ENCODE measurements at regions not wholly inside any gene's neighbourhood (a gene's known extent, or its start where the extent isn't known, plus 50 kb on each side); places are given as distances from the start of the nearest gene placed in this dataset.

DNA sequence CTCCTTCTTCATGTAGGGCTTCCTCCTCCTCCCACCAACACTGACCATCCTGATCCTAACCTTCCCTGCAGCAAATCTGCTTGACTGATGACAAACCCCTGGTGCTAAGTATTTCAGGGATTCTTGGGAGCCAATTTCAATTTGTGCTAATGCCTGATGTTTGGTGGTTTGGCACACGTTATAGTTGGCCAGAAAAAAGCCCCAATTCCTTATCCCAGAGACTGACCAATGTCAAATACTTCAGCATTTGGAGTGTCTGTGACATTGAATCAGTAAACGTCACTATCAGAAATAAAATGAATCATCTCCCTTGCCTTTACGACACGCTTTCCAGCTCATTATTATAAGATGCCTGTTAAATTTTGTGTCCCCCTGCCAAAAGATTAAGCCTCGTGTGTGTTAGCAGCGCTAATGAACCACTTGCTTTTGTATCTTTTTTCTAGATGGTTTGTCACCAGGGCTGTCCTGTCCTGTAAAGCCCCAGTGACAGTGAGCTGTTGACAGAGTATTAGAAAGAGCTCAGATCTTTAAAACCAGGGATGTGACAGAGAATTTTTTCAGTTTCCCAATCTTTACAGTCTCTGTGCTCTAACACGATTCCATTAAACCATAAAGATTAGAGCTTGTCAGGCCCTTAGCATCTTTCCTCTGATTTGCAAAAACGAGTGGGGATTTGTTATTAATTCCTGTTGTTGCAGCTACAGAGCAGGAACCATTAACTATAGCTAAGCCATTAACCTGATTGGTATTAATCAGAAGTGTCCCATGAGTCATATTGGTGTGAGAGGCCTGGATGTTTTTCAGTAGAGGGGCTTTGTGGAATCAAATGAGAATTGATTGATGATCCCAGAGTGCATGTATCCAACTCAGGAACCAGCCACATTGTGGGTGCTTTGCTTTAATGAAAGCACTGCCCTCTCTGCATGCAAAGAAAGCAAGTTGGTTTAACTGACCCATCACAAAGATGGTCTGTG, 665.1 kb upstream of the PLXNA2 start:
- no peaks in the 10 kb centered on the region for H4K20me1 ChIP-seq (ENCODE audit: insufficient read depth, low read length)
- H3K27me3 ChIP-seq (ENCODE audit: insufficient read depth, low read length, poor library complexity) = no peaks in the 10 kb centered on the region
- H2AFZ ChIP-seq (ENCODE audit: low read depth, low read length) = no peak overlapping the region
- DNase-seq (no peak), ATAC-seq (ENCODE audit: insufficient read depth, low read depth) (no peak)
- no peak overlapping the region for H3K4me2 ChIP-seq (ENCODE audit: insufficient read depth, low read length)
- no peaks in the 10 kb centered on the region for H3K36me3 ChIP-seq (ENCODE audit: insufficient read depth, low read length)
- no peak overlapping the region for H3K9ac ChIP-seq (ENCODE audit: low read depth, low read length)
- no peaks in the 10 kb centered on the region for H3K4me1 ChIP-seq (ENCODE audit: insufficient read depth, low read length)
- no peak overlapping the region for H3K4me3 ChIP-seq (ENCODE audit: low read depth in 1 of 2, low read length in 2 of 2)
- no peaks in the 10 kb centered on the region for H3K9me3 ChIP-seq (ENCODE audit: insufficient read depth, low read length, severe bottlenecking)
- H3K27ac ChIP-seq (ENCODE audit: low read length) = no peak overlapping the region
- no peaks in the 10 kb centered on the region for H3K79me2 ChIP-seq (ENCODE audit: insufficient read depth, low read length)
- TF ChIP-seq EZH2 (IDR thresholded peaks at IDR 0.05; ENCODE audit: borderline replicate concordance, low read depth, low read length, severe bottlenecking) = no peak
- TF ChIP-seq, protein P1, sequence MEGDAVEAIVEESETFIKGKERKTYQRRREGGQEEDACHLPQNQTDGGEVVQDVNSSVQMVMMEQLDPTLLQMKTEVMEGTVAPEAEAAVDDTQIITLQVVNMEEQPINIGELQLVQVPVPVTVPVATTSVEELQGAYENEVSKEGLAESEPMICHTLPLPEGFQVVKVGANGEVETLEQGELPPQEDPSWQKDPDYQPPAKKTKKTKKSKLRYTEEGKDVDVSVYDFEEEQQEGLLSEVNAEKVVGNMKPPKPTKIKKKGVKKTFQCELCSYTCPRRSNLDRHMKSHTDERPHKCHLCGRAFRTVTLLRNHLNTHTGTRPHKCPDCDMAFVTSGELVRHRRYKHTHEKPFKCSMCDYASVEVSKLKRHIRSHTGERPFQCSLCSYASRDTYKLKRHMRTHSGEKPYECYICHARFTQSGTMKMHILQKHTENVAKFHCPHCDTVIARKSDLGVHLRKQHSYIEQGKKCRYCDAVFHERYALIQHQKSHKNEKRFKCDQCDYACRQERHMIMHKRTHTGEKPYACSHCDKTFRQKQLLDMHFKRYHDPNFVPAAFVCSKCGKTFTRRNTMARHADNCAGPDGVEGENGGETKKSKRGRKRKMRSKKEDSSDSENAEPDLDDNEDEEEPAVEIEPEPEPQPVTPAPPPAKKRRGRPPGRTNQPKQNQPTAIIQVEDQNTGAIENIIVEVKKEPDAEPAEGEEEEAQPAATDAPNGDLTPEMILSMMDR (IDR thresholded peaks at IDR 0.05; ENCODE audit: borderline replicate concordance, extremely low read depth, low read length, poor library complexity, severe bottlenecking) = no peak

- no peak for DNase-seq
- no peak overlapping the region for H3K9ac ChIP-seq (ENCODE audit: low read depth, low read length)
- no peaks in the 10 kb centered on the region for H3K36me3 ChIP-seq (ENCODE audit: insufficient read depth, low read length)
- H3K4me2 ChIP-seq (ENCODE audit: insufficient read depth, low read length) = no peak overlapping the region
- H3K27ac ChIP-seq (ENCODE audit: low read length) = no peak overlapping the region
- no peaks in the 10 kb centered on the region for H3K4me1 ChIP-seq (ENCODE audit: insufficient read depth, low read length)
- no peak for ATAC-seq (ENCODE audit: insufficient read depth, low read depth)
- TF ChIP-seq, protein P1 (IDR thresholded peaks at IDR 0.05; ENCODE audit: borderline replicate concordance, extremely low read depth, low read length, poor library complexity, severe bottlenecking) = no peak
- TF ChIP-seq EZH2 (IDR thresholded peaks at IDR 0.05; ENCODE audit: borderline replicate concordance, low read depth, low read length, severe bottlenecking) = no peak
- H3K79me2 ChIP-seq (ENCODE audit: insufficient read depth, low read length) = no peaks in the 10 kb centered on the region
- H2AFZ ChIP-seq (ENCODE audit: low read depth, low read length) = no peak overlapping the region
- H3K4me3 ChIP-seq (ENCODE audit: low read depth in 1 of 2, low read length in 2 of 2) = no peak overlapping the region
- H3K9me3 ChIP-seq (ENCODE audit: insufficient read depth, low read length, severe bottlenecking) = no peaks in the 10 kb centered on the region
- no peaks in the 10 kb centered on the region for H3K27me3 ChIP-seq (ENCODE audit: insufficient read depth, low read length, poor library complexity)
- no peaks in the 10 kb centered on the region for H4K20me1 ChIP-seq (ENCODE audit: insufficient read depth, low read length)
Observed at GRCh38 chr1:208910161-208910560, 666.0 kb upstream of the PLXNA2 start.

DNA sequence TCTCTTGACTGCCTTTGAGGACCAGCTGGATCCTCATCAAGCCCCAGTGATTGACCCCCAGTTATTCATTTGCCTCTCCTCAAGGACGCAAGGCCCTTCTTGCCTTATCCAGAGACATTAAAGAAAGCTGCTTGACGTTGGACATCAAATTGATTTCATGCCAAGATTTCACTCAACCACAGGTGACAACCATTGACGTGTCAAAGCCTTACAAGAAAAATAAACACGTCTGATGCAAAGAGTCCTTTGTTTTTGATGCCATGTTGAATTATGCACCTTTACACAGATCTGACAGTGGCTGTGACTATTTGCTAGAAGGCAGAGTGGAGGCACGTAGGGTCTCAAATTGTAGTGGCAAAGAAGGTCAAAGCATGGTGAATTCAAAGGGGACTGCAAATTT, 666.2 kb upstream of the CAMK1G start:
- no peaks in the 10 kb centered on the region for H3K79me2 ChIP-seq (ENCODE audit: insufficient read depth, low read length)
- no peaks in the 10 kb centered on the region for H4K20me1 ChIP-seq (ENCODE audit: insufficient read depth, low read length)
- no peak overlapping the region for H3K9ac ChIP-seq (ENCODE audit: low read depth, low read length)
- ATAC-seq (ENCODE audit: insufficient read depth, low read depth) = no peak
- no peak overlapping the region for H3K4me2 ChIP-seq (ENCODE audit: insufficient read depth, low read length)
- DNase-seq = no peak
- H3K9me3 ChIP-seq (ENCODE audit: insufficient read depth, low read length, severe bottlenecking) = no peaks in the 10 kb centered on the region
- H3K27me3 ChIP-seq (ENCODE audit: insufficient read depth, low read length, poor library complexity) = no peaks in the 10 kb centered on the region
- H3K36me3 ChIP-seq (ENCODE audit: insufficient read depth, low read length) = no peaks in the 10 kb centered on the region
- H3K27ac ChIP-seq (ENCODE audit: low read length) = no peak overlapping the region
- no peaks in the 10 kb centered on the region for H3K4me1 ChIP-seq (ENCODE audit: insufficient read depth, low read length)
- no peak overlapping the region for H2AFZ ChIP-seq (ENCODE audit: low read depth, low read length)
- TF ChIP-seq EZH2 (IDR thresholded peaks at IDR 0.05; ENCODE audit: borderline replicate concordance, low read depth, low read length, severe bottlenecking) = no peak
- TF ChIP-seq, protein P1 (IDR thresholded peaks at IDR 0.05; ENCODE audit: borderline replicate concordance, extremely low read depth, low read length, poor library complexity, severe bottlenecking) = no peak
- H3K4me3 ChIP-seq (ENCODE audit: low read depth in 1 of 2, low read length in 2 of 2) = no peak overlapping the region

Measured in DND-41 (cell line).